ENCODE measurements at regions not wholly inside any gene's neighbourhood (a gene's known extent, or its start where the extent isn't known, plus 50 kb on each side); places are given as distances from the start of the nearest gene placed in this dataset.

GRCh38 chr1:103309786-103310185 is 201.5 kb upstream of the COL11A1 start:
- TF ChIP-seq EP300 (IDR thresholded peaks at IDR 0.05) (no peak), POLR2A (IDR thresholded peaks at IDR 0.05) (no peak), POLR2AphosphoS5 (IDR thresholded peaks at IDR 0.05) (no peak), CTCF (IDR thresholded peaks at IDR 0.05) (no peak)
- 87 to 96% methylated on average over 1 of the region's 1 CpG for WGBS, 2 donors
- ATAC-seq (ENCODE audit: low FRiP score in 2 of 2): no peak

GRCh38 chr1:103307751-103308150 is 199.4 kb upstream of the COL11A1 start:
- Histone ChIP-seq H3K9me3 (no peaks in the 10 kb centered on the region), H3K36me3 (no peaks in the 10 kb centered on the region), H3K4me1 (no peaks in the 10 kb centered on the region), H3K27me3 (no peaks in the 10 kb centered on the region), H3K27ac (no peak overlapping the region), H3K4me3 (no peak overlapping the region)
- no peak for ATAC-seq (ENCODE audit: low FRiP score in 2 of 2)
- WGBS, 2 donors: 58 to 59% methylated on average over 2 of the region's 2 CpGs
- no peak for TF ChIP-seq EP300 (IDR thresholded peaks at IDR 0.05)
- no peak for TF ChIP-seq CTCF (IDR thresholded peaks at IDR 0.05)
- TF ChIP-seq POLR2A (IDR thresholded peaks at IDR 0.05): no peak
- no peak for TF ChIP-seq POLR2AphosphoS5 (IDR thresholded peaks at IDR 0.05)
- DNase-seq: no peak

More at GRCh38 chr1:103309786-103310185, 201.5 kb upstream of the COL11A1 start:
- Histone ChIP-seq H3K36me3 (no peaks in the 10 kb centered on the region), H3K9me3 (no peaks in the 10 kb centered on the region), H3K27ac (no peak overlapping the region), H3K4me3 (no peak overlapping the region), H3K4me1 (no peaks in the 10 kb centered on the region), H3K27me3 (no peaks in the 10 kb centered on the region)
- no peak for DNase-seq

GRCh38 chr1:103283841-103284669 is 175.7 kb upstream of the COL11A1 start:
- Histone ChIP-seq H3K36me3 (no peaks in the 10 kb centered on the region), H3K27me3 (no peaks in the 10 kb centered on the region), H3K4me1 (no peaks in the 10 kb centered on the region), H3K27ac (no peak overlapping the region), H3K9me3 (no peaks in the 10 kb centered on the region), H3K4me3 (no peak overlapping the region)
- ATAC-seq (ENCODE audit: low FRiP score in 2 of 2): peak in 1 of 2 donors; percentile 64
- TF ChIP-seq EP300 (IDR thresholded peaks at IDR 0.05): no peak
- no peak for TF ChIP-seq POLR2AphosphoS5 (IDR thresholded peaks at IDR 0.05)
- TF ChIP-seq CTCF (IDR thresholded peaks at IDR 0.05): no peak
- no peak for TF ChIP-seq POLR2A (IDR thresholded peaks at IDR 0.05)
- no peak for DNase-seq

GRCh38 chr1:103283371-103283770 is 175.0 kb upstream of the COL11A1 start:
- Histone ChIP-seq H3K9me3 (no peaks in the 10 kb centered on the region), H3K27ac (no peak overlapping the region), H3K4me1 (no peaks in the 10 kb centered on the region), H3K27me3 (no peaks in the 10 kb centered on the region), H3K36me3 (no peaks in the 10 kb centered on the region), H3K4me3 (no peak overlapping the region)
- WGBS, 2 donors: 33 to 52% methylated on average over 1 of the region's 1 CpG
- no peak for ATAC-seq (ENCODE audit: low FRiP score in 2 of 2)
- TF ChIP-seq POLR2A (IDR thresholded peaks at IDR 0.05) (no peak), POLR2AphosphoS5 (IDR thresholded peaks at IDR 0.05) (no peak), CTCF (IDR thresholded peaks at IDR 0.05) (no peak), EP300 (IDR thresholded peaks at IDR 0.05) (no peak)
- no peak for DNase-seq

GRCh38 chr1:103275725-103276124 is 167.4 kb upstream of the COL11A1 start:
- no peaks in the 10 kb centered on the region for H3K27me3 ChIP-seq
- no peak overlapping the region for H3K4me3 ChIP-seq
- ATAC-seq (ENCODE audit: low FRiP score in 2 of 2) (no peak), DNase-seq (no peak)
- H3K36me3 ChIP-seq: no peaks in the 10 kb centered on the region
- WGBS, 2 donors: 50 to 70% methylated on average over 1 of the region's 1 CpG
- no peaks in the 10 kb centered on the region for H3K4me1 ChIP-seq
- no peak for TF ChIP-seq POLR2AphosphoS5 (IDR thresholded peaks at IDR 0.05)
- TF ChIP-seq POLR2A (IDR thresholded peaks at IDR 0.05): no peak
- TF ChIP-seq EP300 (IDR thresholded peaks at IDR 0.05): no peak
- TF ChIP-seq CTCF (IDR thresholded peaks at IDR 0.05): no peak
- no peak overlapping the region for H3K27ac ChIP-seq
- no peaks in the 10 kb centered on the region for H3K9me3 ChIP-seq

Data from upper lobe of left lung (tissue), 6 donors.